Sciatic nerve (tissue), 2 donors: ENCODE measurements at regions not wholly inside any gene's neighbourhood (a gene's known extent, or its start where the extent isn't known, plus 50 kb on each side); places are given as distances from the start of the nearest gene placed in this dataset.

Experiments
- ATAC-seq: fragments of 200-7000 bp; cut with Tn5 transposase; one replicate; pipeline ENCODE4 v1.9.1; 2020; ENCODE audit warnings: mild to moderate bottlenecking, moderate library complexity
- DNase-seq: peaks from one replicate; pipeline ENCODE4 v3.0.0-alpha.2; 2020; ENCODE audit warnings: low spot score
- intact Hi-C: fragments of 100-400 bp; cut with DNase I; formaldehyde crosslinking; loops from one replicate; pipeline ENCODE4 v1.14.2; 2022
- donor health status: DM: no; HTN: no; CAD: no.
- donor health status: DM: no; HTN: no; CAD: no.

- DNase-seq: no peak
- ATAC-seq: no peak
- intact Hi-C loops: no loop called here
Observed at GRCh38 chr2:12274591-12274990, 442.1 kb upstream of the TRIB2 start.

- DNase-seq: no peak
- intact Hi-C loops: no loop called here
- ATAC-seq: no peak
Observed at GRCh38 chr2:12277241-12278034, 439.3 kb upstream of the TRIB2 start.

GRCh38 chr2:12278217-12278750 lies 438.5 kb upstream of the TRIB2 start:
- ATAC-seq: no peak
- intact Hi-C loops: no loop called here
- no peak for DNase-seq

GRCh38 chr2:12282780-12283695 lies 433.7 kb upstream of the TRIB2 start:
- ATAC-seq (no peak), DNase-seq (no peak)
- intact Hi-C loops: no loop called here

- DNase-seq: no peak
- intact Hi-C loops: no loop called here
- peak; percentile 45 for ATAC-seq
Observed at GRCh38 chr2:12284037-12284436, 432.7 kb upstream of the TRIB2 start.

GRCh38 chr2:12284487-12284886 lies 432.2 kb upstream of the TRIB2 start:
- ATAC-seq (no peak), DNase-seq (no peak)
- intact Hi-C loops: no loop called here

- ATAC-seq: no peak
- intact Hi-C loops: no loop called here
- no peak for DNase-seq
Observed at GRCh38 chr2:12286347-12286746, 430.4 kb upstream of the TRIB2 start.

- no peak for ATAC-seq
- intact Hi-C loops: no loop called here
- DNase-seq: no peak
Observed at GRCh38 chr2:12287220-12287751, 429.4 kb upstream of the TRIB2 start.

GRCh38 chr2:12288048-12288447 lies 428.7 kb upstream of the TRIB2 start:
- DNase-seq: no peak
- intact Hi-C loops: no loop called here
- no peak for ATAC-seq

- ATAC-seq (no peak), DNase-seq (no peak)
- intact Hi-C loops: no loop called here
Observed at GRCh38 chr2:12289120-12289802, 427.5 kb upstream of the TRIB2 start.

- no peak for ATAC-seq
- intact Hi-C loops: no loop called here
Observed at GRCh38 chr2:12291303-12291702, 425.4 kb upstream of the TRIB2 start.

GRCh38 chr2:12293874-12294273 lies 422.9 kb upstream of the TRIB2 start:
- intact Hi-C loops: no loop called here
- no peak for DNase-seq
- ATAC-seq: no peak

More at GRCh38 chr2:12291303-12291702, 425.4 kb upstream of the TRIB2 start:
- no peak for DNase-seq

- intact Hi-C loops: no loop called here
- DNase-seq (no peak), ATAC-seq (no peak)
Observed at GRCh38 chr2:12295856-12296519, 420.7 kb upstream of the TRIB2 start.

GRCh38 chr2:12296915-12297314 lies 419.8 kb upstream of the TRIB2 start:
- ATAC-seq (no peak), DNase-seq (no peak)
- intact Hi-C loops: no loop called here

GRCh38 chr2:12298352-12298751 lies 418.4 kb upstream of the TRIB2 start:
- DNase-seq (no peak), ATAC-seq (no peak)
- intact Hi-C loops: no loop called here

GRCh38 chr2:12299431-12299830 lies 417.3 kb upstream of the TRIB2 start:
- intact Hi-C loops: no loop called here
- ATAC-seq (no peak), DNase-seq (no peak)

GRCh38 chr2:12300019-12300602 lies 416.6 kb upstream of the TRIB2 start:
- intact Hi-C loops: no loop called here
- DNase-seq (no peak), ATAC-seq (no peak)

GRCh38 chr2:12300927-12301326 lies 415.8 kb upstream of the TRIB2 start:
- intact Hi-C loops: no loop called here
- DNase-seq (no peak), ATAC-seq (no peak)
